DND-41 (cell line): ENCODE measurements at regions not wholly inside any gene's neighbourhood (a gene's known extent, or its start where the extent isn't known, plus 50 kb on each side); places are given as distances from the start of the nearest gene placed in this dataset.
"Not testable (repeated sequence)": the region's sequence is repeated elsewhere in the genome, so short reads cannot be mapped to it uniquely, and the experiment has no call there.

Experiments used
- ATAC-seq: fragments of 200-7000 bp; cut with Tn5 transposase; 3 replicates; pipeline ENCODE4 v1.9.1; 2021; ENCODE audit warnings: low read depth; ENCODE audit not compliant: insufficient read depth
- DNase-seq: peaks from one replicate; pipeline ENCODE4 v3.0.0-alpha.2; 2020
- H2AFZ ChIP-seq: 2 replicates; pipeline ENCODE4 v1.6.0; 2012; ENCODE audit warnings: low read depth, low read length
- H3K27ac ChIP-seq: 2 replicates; pipeline ENCODE4 v1.5.1; 2012; ENCODE audit warnings: low read length, inconsistent platforms
- H3K27me3 ChIP-seq: fragments of 200-600 bp; sonication (generic); 2 replicates; pipeline ENCODE4 v1.6.0; 2012; ENCODE audit warnings: low read length, mild to moderate bottlenecking, inconsistent platforms; ENCODE audit not compliant: insufficient read depth, poor library complexity
- H3K36me3 ChIP-seq: 2 replicates; pipeline ENCODE4 v1.5.1; 2012; ENCODE audit warnings: low read length, inconsistent platforms; ENCODE audit not compliant: insufficient read depth
- H3K4me1 ChIP-seq: 2 replicates; pipeline ENCODE4 v1.5.1; 2012; ENCODE audit warnings: mild to moderate bottlenecking, low read length; ENCODE audit not compliant: insufficient read depth
- H3K4me2 ChIP-seq: 2 replicates; pipeline ENCODE4 v1.6.0; 2012; ENCODE audit warnings: mild to moderate bottlenecking, moderate library complexity, low read length, inconsistent platforms; ENCODE audit not compliant: insufficient read depth
- H3K4me3 ChIP-seq, 2 experiments: fragments of 200-600 bp in 1 of 2; shearing (Covaris generic) in 1 of 2; 2 replicates each; pipeline ENCODE4 v1.5.1; 2012 to 2016; ENCODE audit warnings: inconsistent platforms in 2 of 2, low read length in 2 of 2, mild to moderate bottlenecking in 2 of 2, low read depth in 1 of 2, moderate library complexity in 1 of 2
- H3K79me2 ChIP-seq: 2 replicates; pipeline ENCODE4 v1.6.0; 2012; ENCODE audit warnings: low read length, inconsistent platforms; ENCODE audit not compliant: insufficient read depth
- H3K9ac ChIP-seq: 2 replicates; pipeline ENCODE4 v1.6.0; 2012; ENCODE audit warnings: low read depth, mild to moderate bottlenecking, inconsistent platforms, low read length, moderate library complexity
- H3K9me3 ChIP-seq: 2 replicates; pipeline ENCODE4 v1.5.1; 2012; ENCODE audit warnings: low read length, moderate library complexity, mild to moderate bottlenecking, inconsistent platforms; ENCODE audit not compliant: insufficient read depth, severe bottlenecking
- H4K20me1 ChIP-seq: 2 replicates; pipeline ENCODE4 v1.6.0; 2012; ENCODE audit warnings: low read length; ENCODE audit not compliant: insufficient read depth
- EZH2 ChIP-seq: IDR thresholded peaks from 3 replicates; pipeline ENCODE4 v1.6.1; 2012; ENCODE audit warnings: borderline replicate concordance, low read depth, mild to moderate bottlenecking, moderate library complexity, low read length, inconsistent platforms; ENCODE audit not compliant: severe bottlenecking
- TF ChIP-seq, protein P1 (sequence below): IDR thresholded peaks from 2 replicates; pipeline ENCODE4 v1.5.1; 2012; ENCODE audit warnings: borderline replicate concordance, low read length, moderate library complexity, mild to moderate bottlenecking; ENCODE audit not compliant: poor library complexity, severe bottlenecking; ENCODE audit errors: extremely low read depth

GRCh38 chr7:82655965-82656364 lies 212.4 kb upstream of the CACNA2D1 start:
- H3K79me2 ChIP-seq = no peaks in the 10 kb centered on the region
- H3K27ac ChIP-seq = no peak overlapping the region
- no peak overlapping the region for H3K9ac ChIP-seq
- no peak overlapping the region for H3K4me2 ChIP-seq
- H3K36me3 ChIP-seq = no peaks in the 10 kb centered on the region
- H3K4me1 ChIP-seq = no peaks in the 10 kb centered on the region
- no peak overlapping the region for H2AFZ ChIP-seq
- H4K20me1 ChIP-seq = no peaks in the 10 kb centered on the region
- DNase-seq (no peak), ATAC-seq (no peak)
- H3K4me3 ChIP-seq = no peak overlapping the region
- no peaks in the 10 kb centered on the region for H3K9me3 ChIP-seq
- no peaks in the 10 kb centered on the region for H3K27me3 ChIP-seq
- TF ChIP-seq EZH2 = no peak
- TF ChIP-seq, protein P1, sequence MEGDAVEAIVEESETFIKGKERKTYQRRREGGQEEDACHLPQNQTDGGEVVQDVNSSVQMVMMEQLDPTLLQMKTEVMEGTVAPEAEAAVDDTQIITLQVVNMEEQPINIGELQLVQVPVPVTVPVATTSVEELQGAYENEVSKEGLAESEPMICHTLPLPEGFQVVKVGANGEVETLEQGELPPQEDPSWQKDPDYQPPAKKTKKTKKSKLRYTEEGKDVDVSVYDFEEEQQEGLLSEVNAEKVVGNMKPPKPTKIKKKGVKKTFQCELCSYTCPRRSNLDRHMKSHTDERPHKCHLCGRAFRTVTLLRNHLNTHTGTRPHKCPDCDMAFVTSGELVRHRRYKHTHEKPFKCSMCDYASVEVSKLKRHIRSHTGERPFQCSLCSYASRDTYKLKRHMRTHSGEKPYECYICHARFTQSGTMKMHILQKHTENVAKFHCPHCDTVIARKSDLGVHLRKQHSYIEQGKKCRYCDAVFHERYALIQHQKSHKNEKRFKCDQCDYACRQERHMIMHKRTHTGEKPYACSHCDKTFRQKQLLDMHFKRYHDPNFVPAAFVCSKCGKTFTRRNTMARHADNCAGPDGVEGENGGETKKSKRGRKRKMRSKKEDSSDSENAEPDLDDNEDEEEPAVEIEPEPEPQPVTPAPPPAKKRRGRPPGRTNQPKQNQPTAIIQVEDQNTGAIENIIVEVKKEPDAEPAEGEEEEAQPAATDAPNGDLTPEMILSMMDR = no peak

GRCh38 chr7:82650095-82650494 lies 206.5 kb upstream of the CACNA2D1 start:
- H3K4me2 ChIP-seq, H4K20me1 ChIP-seq, H3K4me3 ChIP-seq, ATAC-seq, H3K79me2 ChIP-seq, H3K27me3 ChIP-seq, DNase-seq, H3K9ac ChIP-seq, H3K36me3 ChIP-seq, H3K9me3 ChIP-seq, H3K27ac ChIP-seq, H3K4me1 ChIP-seq, H2AFZ ChIP-seq: not testable (repeated sequence)

- DNase-seq (no peak), ATAC-seq (no peak)
- Histone ChIP-seq H3K27ac (no peak overlapping the region), H2AFZ (no peak overlapping the region), H3K4me1 (no peaks in the 10 kb centered on the region), H3K27me3 (no peaks in the 10 kb centered on the region), H3K4me3 (no peak overlapping the region), H3K4me2 (no peak overlapping the region), H4K20me1 (no peaks in the 10 kb centered on the region), H3K36me3 (no peaks in the 10 kb centered on the region), H3K79me2 (no peaks in the 10 kb centered on the region), H3K9me3 (no peaks in the 10 kb centered on the region), H3K9ac (no peak overlapping the region)
- TF ChIP-seq, protein P1 = no peak
- no peak for TF ChIP-seq EZH2
Observed at GRCh38 chr7:82633592-82633991, 190.0 kb upstream of the CACNA2D1 start.

DNA sequence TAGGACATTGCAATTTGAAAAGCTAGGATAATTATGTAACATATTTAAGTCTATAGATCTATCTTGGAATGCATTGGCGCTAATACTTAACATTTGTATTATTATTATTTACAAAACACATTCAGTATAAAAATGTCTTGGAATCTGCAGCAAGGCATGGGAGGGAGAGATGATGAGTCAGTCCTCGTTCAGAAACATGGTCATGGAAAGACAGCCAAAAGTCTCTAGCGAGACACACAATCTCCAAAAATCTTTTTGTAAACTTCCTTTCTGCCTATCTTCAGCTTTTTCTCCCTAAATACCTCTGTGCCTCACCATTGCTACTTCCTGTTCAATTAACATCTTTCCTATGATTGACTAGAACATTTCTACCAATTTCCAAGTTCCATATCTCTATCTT lies 188.4 kb upstream of the CACNA2D1 start:
- Histone ChIP-seq H3K79me2 (no peaks in the 10 kb centered on the region), H4K20me1 (no peaks in the 10 kb centered on the region), H3K4me1 (no peaks in the 10 kb centered on the region), H3K36me3 (no peaks in the 10 kb centered on the region), H3K4me2 (no peak overlapping the region), H2AFZ (no peak overlapping the region), H3K9me3 (no peaks in the 10 kb centered on the region), H3K27me3 (no peaks in the 10 kb centered on the region), H3K27ac (no peak overlapping the region), H3K4me3 (no peak overlapping the region), H3K9ac (no peak overlapping the region)
- TF ChIP-seq, protein P1 = no peak
- TF ChIP-seq EZH2 = no peak
- ATAC-seq = no peak
- no peak for DNase-seq
